GM12873 (cell line): ENCODE measurements at regions not wholly inside any gene's neighbourhood (a gene's known extent, or its start where the extent isn't known, plus 50 kb on each side); places are given as distances from the start of the nearest gene placed in this dataset.

Experiments used
- TF ChIP-seq, protein P1 (sequence below): IDR thresholded peaks from 2 replicates; pipeline ENCODE4 v1.5.1; 2012; ENCODE audit warnings: low read depth, mild to moderate bottlenecking, moderate library complexity, low read length, control low read depth; ENCODE audit not compliant: insufficient read depth; ENCODE audit errors: missing control alignments

- TF ChIP-seq, protein P1, sequence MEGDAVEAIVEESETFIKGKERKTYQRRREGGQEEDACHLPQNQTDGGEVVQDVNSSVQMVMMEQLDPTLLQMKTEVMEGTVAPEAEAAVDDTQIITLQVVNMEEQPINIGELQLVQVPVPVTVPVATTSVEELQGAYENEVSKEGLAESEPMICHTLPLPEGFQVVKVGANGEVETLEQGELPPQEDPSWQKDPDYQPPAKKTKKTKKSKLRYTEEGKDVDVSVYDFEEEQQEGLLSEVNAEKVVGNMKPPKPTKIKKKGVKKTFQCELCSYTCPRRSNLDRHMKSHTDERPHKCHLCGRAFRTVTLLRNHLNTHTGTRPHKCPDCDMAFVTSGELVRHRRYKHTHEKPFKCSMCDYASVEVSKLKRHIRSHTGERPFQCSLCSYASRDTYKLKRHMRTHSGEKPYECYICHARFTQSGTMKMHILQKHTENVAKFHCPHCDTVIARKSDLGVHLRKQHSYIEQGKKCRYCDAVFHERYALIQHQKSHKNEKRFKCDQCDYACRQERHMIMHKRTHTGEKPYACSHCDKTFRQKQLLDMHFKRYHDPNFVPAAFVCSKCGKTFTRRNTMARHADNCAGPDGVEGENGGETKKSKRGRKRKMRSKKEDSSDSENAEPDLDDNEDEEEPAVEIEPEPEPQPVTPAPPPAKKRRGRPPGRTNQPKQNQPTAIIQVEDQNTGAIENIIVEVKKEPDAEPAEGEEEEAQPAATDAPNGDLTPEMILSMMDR, result no peak
Measured at GRCh38 chr6:102655823-102656222, 1262.3 kb downstream of the GRIK2 start.

DNA sequence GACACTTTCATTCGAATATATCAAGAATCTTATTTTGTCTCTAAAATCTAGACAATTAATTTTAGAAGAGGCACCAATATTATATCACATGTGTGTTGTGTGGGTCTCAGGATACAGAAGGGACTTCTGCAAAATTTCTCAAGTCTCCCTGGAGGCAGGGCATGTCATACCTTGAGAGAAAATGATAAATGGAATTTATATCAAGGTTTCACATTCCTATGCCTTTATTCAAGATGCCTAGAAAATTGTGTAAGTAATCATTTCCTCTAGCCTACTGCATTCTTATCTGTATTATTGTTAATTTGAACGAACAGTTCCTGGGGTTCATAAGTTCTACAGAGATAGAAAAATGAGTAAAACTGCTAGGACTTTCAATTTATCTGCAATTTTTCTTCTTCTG, 1247.9 kb downstream of the GRIK2 start:
- TF ChIP-seq, protein P1, result no peak

DNA sequence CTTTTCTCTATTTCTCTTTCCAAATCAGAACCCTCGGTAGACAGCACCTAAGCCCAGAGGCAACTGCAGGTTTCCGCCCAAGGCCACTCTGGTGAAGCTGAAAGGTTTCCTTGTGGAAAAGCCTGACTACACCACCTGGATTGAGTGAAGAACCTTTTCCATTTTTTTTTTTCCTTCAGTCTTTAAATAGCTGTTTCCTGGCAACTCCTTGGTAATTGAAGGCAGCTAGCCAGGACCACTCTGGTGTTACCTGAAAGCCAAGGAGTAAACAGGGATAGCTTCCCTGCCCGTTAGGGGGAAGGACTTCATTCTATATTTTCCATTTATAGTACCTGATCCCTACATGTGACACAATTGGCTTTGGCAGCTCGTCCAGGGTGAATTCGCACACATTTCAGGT, 1238.4 kb downstream of the GRIK2 start:
- TF ChIP-seq, protein P1, result no peak

GRCh38 chr6:102623201-102623600, 1229.7 kb downstream of the GRIK2 start:
- TF ChIP-seq, protein P1, result no peak

- TF ChIP-seq, protein P1, result peak; percentile 25
Measured at GRCh38 chr6:102619585-102619984, 1226.1 kb downstream of the GRIK2 start.

DNA sequence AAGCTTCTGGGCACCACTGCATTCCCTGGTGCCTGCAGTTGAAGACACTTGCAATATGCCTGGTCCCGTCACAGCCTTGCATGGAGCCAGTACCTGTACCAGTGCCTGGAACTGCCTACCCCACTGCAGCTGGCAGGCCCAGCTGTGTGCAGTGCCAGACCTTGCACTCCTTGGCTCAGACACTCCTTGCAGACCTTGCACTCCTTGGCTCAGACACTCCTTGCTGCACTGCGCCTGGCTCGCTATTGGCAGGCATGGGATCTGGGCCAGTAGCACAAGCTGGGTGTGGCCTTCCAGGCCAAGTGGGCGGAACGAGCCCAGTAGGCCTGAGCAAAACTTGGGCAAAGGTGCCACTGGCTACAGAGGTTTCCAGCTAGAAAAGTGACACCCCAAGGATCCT, 1189.1 kb downstream of the GRIK2 start:
- TF ChIP-seq, protein P1, result no peak

DNA sequence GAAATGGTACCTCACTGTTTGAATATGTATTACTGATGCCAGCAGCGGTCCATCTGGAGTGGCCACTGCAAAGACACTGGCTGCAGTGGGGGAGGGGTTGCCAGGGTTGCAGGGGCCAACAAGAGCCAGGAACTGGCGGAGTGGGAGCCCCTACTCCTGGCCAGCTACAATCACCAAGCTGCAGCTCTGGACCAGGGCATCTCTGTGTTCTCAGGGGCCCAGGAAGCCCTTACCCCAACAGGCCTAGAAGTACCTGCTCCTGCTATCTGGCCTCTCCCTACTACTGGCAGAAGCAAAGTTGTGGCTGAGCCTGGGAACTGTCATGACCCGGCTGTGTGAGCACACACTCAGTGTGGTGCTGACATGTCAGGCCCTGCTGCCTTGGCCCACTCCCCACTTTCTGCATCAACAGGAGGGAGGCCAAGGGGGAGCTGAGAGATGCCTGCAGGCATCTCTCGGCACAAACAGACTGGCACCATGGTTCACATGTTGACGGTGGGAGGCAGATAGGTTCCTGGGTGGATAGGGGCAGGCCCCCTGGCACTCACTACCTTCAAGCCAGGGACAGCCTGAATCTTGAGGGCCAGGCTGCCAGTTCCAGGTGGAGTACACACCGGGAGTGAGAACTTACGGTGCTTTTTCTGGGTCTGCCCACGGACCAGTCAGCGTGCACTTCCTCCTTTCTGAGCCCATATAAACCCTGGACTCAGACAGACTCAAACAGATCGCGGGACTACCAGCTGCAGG, 1188.0 kb downstream of the GRIK2 start:
- TF ChIP-seq, protein P1, result no peak
